ENCODE measurements at regions not wholly inside any gene's neighbourhood (a gene's known extent, or its start where the extent isn't known, plus 50 kb on each side); places are given as distances from the start of the nearest gene placed in this dataset.
"Not testable (repeated sequence)": the region's sequence is repeated elsewhere in the genome, so short reads cannot be mapped to it uniquely, and the experiment has no call there.

GRCh38 chr1:55466373-55466772 is 251.2 kb upstream of the USP24 start:
- DNase-seq: peak in 1 of 2 experiments; percentile 46

GRCh38 chr1:55464550-55464949 is 249.4 kb upstream of the USP24 start:
- DNase-seq: no peak

- DNase-seq: no peak
Measured at GRCh38 chr1:55463814-55464475, 248.8 kb upstream of the USP24 start.

- DNase-seq: no peak
Measured at GRCh38 chr1:55457874-55458273, 242.7 kb upstream of the USP24 start.

GRCh38 chr1:55456971-55457370 is 241.8 kb upstream of the USP24 start:
- DNase-seq: no peak

- no peak for DNase-seq
Measured at GRCh38 chr1:55448261-55448660, 233.1 kb upstream of the USP24 start.

GRCh38 chr1:55447488-55447887 is 232.3 kb upstream of the USP24 start:
- DNase-seq: no peak

- no peak for DNase-seq
Measured at GRCh38 chr1:55446351-55446750, 231.2 kb upstream of the USP24 start.

- DNase-seq: no peak
Measured at GRCh38 chr1:55445416-55445815, 230.3 kb upstream of the USP24 start.

GRCh38 chr1:55444667-55445066 is 229.5 kb upstream of the USP24 start:
- no peak for DNase-seq

GRCh38 chr1:55443175-55443915 is 228.2 kb upstream of the USP24 start:
- DNase-seq: peak; percentile 94 to 99

- DNase-seq: no peak
Measured at GRCh38 chr1:55441489-55441888, 226.3 kb upstream of the USP24 start.

GRCh38 chr1:55437692-55438091 is 222.5 kb upstream of the USP24 start:
- DNase-seq: no peak

GRCh38 chr1:55430720-55431119 is 215.6 kb upstream of the USP24 start:
- not testable (repeated sequence) for DNase-seq

- not testable (repeated sequence) for DNase-seq
Measured at GRCh38 chr1:55430206-55430605, 215.0 kb upstream of the USP24 start.

- peak in 1 of 2 experiments; percentile 46 for DNase-seq
Measured at GRCh38 chr1:55428944-55429931, 214.1 kb upstream of the USP24 start.

- DNase-seq: no peak
Measured at GRCh38 chr1:55428231-55428630, 213.1 kb upstream of the USP24 start.

GRCh38 chr1:55427606-55428005 is 212.4 kb upstream of the USP24 start:
- no peak for DNase-seq

- no peak for DNase-seq
Measured at GRCh38 chr1:55426619-55427018, 211.5 kb upstream of the USP24 start.

GRCh38 chr1:55426156-55426555 is 211.0 kb upstream of the USP24 start:
- DNase-seq: no peak

- DNase-seq: no peak
Measured at GRCh38 chr1:55425310-55425930, 210.3 kb upstream of the USP24 start.

GRCh38 chr1:55423376-55423775 is 208.2 kb upstream of the USP24 start:
- DNase-seq: no peak
